K562 (cell line): ENCODE measurements at regions not wholly inside any gene's neighbourhood (a gene's known extent, or its start where the extent isn't known, plus 50 kb on each side); places are given as distances from the start of the nearest gene placed in this dataset.

Experiments
- ATAC-seq: fragments of 200-7000 bp; cut with Tn5 transposase; 3 replicates; pipeline ENCODE4 v1.9.1; 2020; ENCODE audit warnings: moderate library complexity
- BruUV-seq: library from RNA; stranded (reverse); fragments of 400-500 nt; replicated peaks from 2 replicates; lab custom pipeline; 2021; lab: Mats Ljungman, UMichigan
- CTCF ChIA-PET: fragments of 300-600 bp; formaldehyde crosslinking; extraction: SDS; loops from one replicate; lab custom pipeline; 2021; ENCODE audit warnings: low intra/inter-chr PET ratio; lab: Yijun Ruan, JAX
- POLR2A ChIA-PET: fragments of 300-600, 350-650 bp; sonication (Branson Sonifier 250); formaldehyde crosslinking; extraction: SDS; loops from one replicate; lab custom pipeline; 2021; ENCODE audit warnings: antibody characterized with exemption, inconsistent platforms; lab: Yijun Ruan, JAX
- DNase-seq, 4 experiments: peaks; one replicate each; pipeline versions ENCODE4 v3.0.0 to v3.0.0-alpha.2; 2011 to 2018; ENCODE audit warnings: low spot score in 3 of 4, mixed read lengths in 3 of 4; ENCODE audit errors: extremely low read depth in 1 of 4
- FAIRE-seq: peaks from 2 replicates; lab custom pipeline; 2011; peaks lifted over from hg19 to GRCh38; lab: Jason Lieb, UNC
- H2AFZ ChIP-seq: 2 replicates; pipeline ENCODE4 v1.6.0; 2011; ENCODE audit warnings: low read depth, low read length, control low read depth, inconsistent platforms
- H3K27ac ChIP-seq: fragments of 200-600 bp; 3 replicates; pipeline ENCODE4 v1.8.0; 2011; ENCODE audit warnings: low read depth, mild to moderate bottlenecking, control low read depth, inconsistent platforms, low read length, moderate library complexity, mixed read lengths; ENCODE audit errors: extremely low read depth
- H3K27me3 ChIP-seq, 2 experiments: fragments of 300-600 bp in 1 of 2; 2 replicates in 1 of 2; 3 replicates in 1 of 2; pipeline versions ENCODE4 v1.6.0 to v1.8.0; 2011; ENCODE audit warnings: inconsistent platforms in 2 of 2, low read length in 2 of 2, mild to moderate bottlenecking in 1 of 2, mixed read lengths in 1 of 2, moderate library complexity in 1 of 2; ENCODE audit not compliant: control insufficient read depth in 2 of 2, insufficient read depth in 2 of 2
- H3K36me3 ChIP-seq: fragments of 300-600 bp; 3 replicates; pipeline ENCODE4 v1.8.0; 2011; ENCODE audit warnings: mild to moderate bottlenecking, low read length, inconsistent platforms; ENCODE audit not compliant: control insufficient read depth, insufficient read depth
- H3K4me1 ChIP-seq, 2 experiments: fragments of 200-600 bp in 1 of 2; replicated peaks in 1 of 2; 2 replicates in 1 of 2; 3 replicates in 1 of 2; pipeline versions ENCODE4 v1.5.1 to v1.8.0; 2011; ENCODE audit warnings: inconsistent platforms in 2 of 2, low read length in 2 of 2, mild to moderate bottlenecking in 1 of 2, mixed read lengths in 1 of 2, moderate library complexity in 1 of 2; ENCODE audit not compliant: control insufficient read depth in 2 of 2, insufficient read depth in 2 of 2
- H3K4me2 ChIP-seq: 2 replicates; pipeline ENCODE4 v1.6.1; 2011; ENCODE audit warnings: low read length, control low read depth, inconsistent platforms, mixed read lengths; ENCODE audit not compliant: insufficient read depth
- H3K4me3 ChIP-seq: fragments of 200-600 bp; sonication (generic), shearing (Covaris generic); 2 replicates; pipeline ENCODE4 v1.5.1; 2016; ENCODE audit warnings: control low read depth, inconsistent platforms
- H3K79me2 ChIP-seq: fragments of 200-600 bp; 3 replicates; pipeline ENCODE4 v1.8.0; 2011; ENCODE audit warnings: low read length, inconsistent platforms; ENCODE audit not compliant: control insufficient read depth, insufficient read depth
- H3K9ac ChIP-seq, 2 experiments: 2 replicates each; pipeline versions ENCODE4 v1.6.0 to v1.6.1; 2011; ENCODE audit warnings: low read depth in 2 of 2, low read length in 2 of 2, control low read depth in 1 of 2, inconsistent platforms in 1 of 2, mild to moderate bottlenecking in 1 of 2, mixed read lengths in 1 of 2; ENCODE audit not compliant: insufficient read depth in 1 of 2
- H3K9me1 ChIP-seq: one replicate; pipeline ENCODE4 v1.6.0; 2011; ENCODE audit warnings: inconsistent platforms, mild to moderate bottlenecking, low read length, moderate library complexity; ENCODE audit not compliant: control insufficient read depth, insufficient read depth
- H3K9me3 ChIP-seq: replicated peaks from 2 replicates; pipeline ENCODE4 v1.5.1; 2011; ENCODE audit warnings: low read depth, low read length, inconsistent platforms; ENCODE audit not compliant: control insufficient read depth, insufficient read depth
- H4K20me1 ChIP-seq: replicated peaks from 2 replicates; pipeline ENCODE4 v1.6.1; 2011; ENCODE audit warnings: low read length, inconsistent platforms, mixed read lengths; ENCODE audit not compliant: control insufficient read depth, insufficient read depth
- MBD1 ChIP-seq: fragments of 250-450 bp; sonication (Bioruptor Pico); IDR thresholded peaks from 2 replicates; pipeline ENCODE4 v1.8.0; 2022; ENCODE audit warnings: inconsistent platforms
- STAT6 ChIP-seq: sonication (generic); formaldehyde crosslinking; IDR thresholded peaks from 2 replicates; pipeline ENCODE4 v1.8.1; 2023; ENCODE audit warnings: mild to moderate bottlenecking, missing genetic modification reagents
- ZSCAN32 ChIP-seq: fragments of 450-650 bp; formaldehyde crosslinking; IDR thresholded peaks from 2 replicates; pipeline ENCODE4 v1.4.0; 2020; ENCODE audit warnings: mild to moderate bottlenecking, moderate library complexity
- WGBS: fragments of 100-300 bp; shearing (Covaris generic); methylation state at CpG from one replicate; pipeline ENCODE4 v1.1.6; 2016; ENCODE audit warnings: low coverage, mixed read lengths; ENCODE audit not compliant: insufficient coverage; ENCODE audit errors: missing lambda C conversion rate; 5-methylcytosine and 5-hydroxymethylcytosine counted together
- in situ Hi-C: fragments of 300-500 bp; cut with MboI; formaldehyde crosslinking; loops from 4 replicates; pipeline ENCODE4 v1.15.0; 2018; ENCODE audit warnings: inconsistent platforms, mixed read lengths
- intact Hi-C: fragments of 100-400 bp; cut with micrococcal nuclease; formaldehyde crosslinking; loops from 2 replicates; pipeline ENCODE4 v1.14.2; 2022

- POLR2A ChIA-PET = interaction anchor here (0.6 kb wide), 1 partner anchor 145 kb away, joined by 3 read pairs; no protein-coding TSS in a partner anchor
- 0% methylated on average over 1 of the region's 1 CpG for WGBS
- Histone ChIP-seq H3K27ac (no peak overlapping the region), H3K36me3 (no peaks in the 10 kb centered on the region), H3K9me1 (no peaks in the 10 kb centered on the region), H3K9ac (no peak overlapping the region), H3K79me2 (no peaks in the 10 kb centered on the region), H4K20me1 (no peaks in the 10 kb centered on the region), H3K9me3 (no peaks in the 10 kb centered on the region), H2AFZ (no peak overlapping the region), H3K4me1 (no peaks in the 10 kb centered on the region; a peak in 1 of 5 replicates), H3K4me3 (no peak overlapping the region), H3K4me2 (no peak overlapping the region), H3K27me3 (peaks cover 4 to 41% of the 10 kb centered on the region in 2 experiments; a peak in 4 of 5 replicates)
- in situ Hi-C loops = no loop called here
- intact Hi-C loops = no loop called here
- CTCF ChIA-PET = no interaction called here
- DNase-seq = no peak
- TF ChIP-seq MBD1 (CRISPR knock-in tag) = no peak
- BruUV-seq = no TSS peak
- no peak for FAIRE-seq
- ATAC-seq = no peak
These were observed 80.0 kb downstream of the SCGB2B2 start for GRCh38 chr19:34596989-34597388.

- no peak for FAIRE-seq
- ChIA-PET CTCF (no interaction called here), POLR2A (interaction anchor here (0.6 kb wide), 1 partner anchor 144 kb away, joined by 3 read pairs; no protein-coding TSS in a partner anchor)
- Histone ChIP-seq H3K79me2 (no peaks in the 10 kb centered on the region), H3K27me3 (peaks cover 4 to 50% of the 10 kb centered on the region in 2 experiments; a peak in 4 of 5 replicates), H4K20me1 (no peaks in the 10 kb centered on the region), H3K27ac (no peak overlapping the region), H2AFZ (no peak overlapping the region), H3K4me2 (no peak overlapping the region), H3K4me1 (no peaks in the 10 kb centered on the region; a peak in 1 of 5 replicates), H3K4me3 (no peak overlapping the region), H3K9me1 (no peaks in the 10 kb centered on the region), H3K9me3 (no peaks in the 10 kb centered on the region), H3K9ac (no peak overlapping the region), H3K36me3 (no peaks in the 10 kb centered on the region)
- no TSS peak for BruUV-seq
- intact Hi-C loops = no loop called here
- in situ Hi-C loops = no loop called here
- DNase-seq = no peak
- TF ChIP-seq ZSCAN32 (no peak), STAT6 (CRISPR knock-in tag) (no peak)
- no peak for ATAC-seq
- WGBS = 3% methylated on average over 12 of the region's 13 CpGs
These were observed 80.8 kb downstream of the SCGB2B2 start for GRCh38 chr19:34596115-34596514.
